SK-N-SH (cell line): ENCODE measurements at regions not wholly inside any gene's neighbourhood (a gene's known extent, or its start where the extent isn't known, plus 50 kb on each side); places are given as distances from the start of the nearest gene placed in this dataset.

Experiments used
- CTCF ChIA-PET: fragments of 300-600, 350-600 bp; formaldehyde crosslinking; extraction: SDS; loops from one replicate; lab custom pipeline; 2021; lab: Yijun Ruan, JAX
- POLR2A ChIA-PET: fragments of 350-600 bp; sonication (Branson Sonifier 250); formaldehyde crosslinking; extraction: SDS; loops from one replicate; lab custom pipeline; 2020; ENCODE audit warnings: antibody characterized with exemption, inconsistent platforms; lab: Yijun Ruan, JAX
- DNase-seq: peaks from one replicate; pipeline ENCODE4 v3.0.0; 2012
- H2AFZ ChIP-seq: fragments of 200-600 bp; sonication (generic); 2 replicates; pipeline ENCODE4 v1.8.1; 2016; ENCODE audit warnings: antibody characterized with exemption, mild to moderate bottlenecking, low read depth
- H3F3A ChIP-seq: fragments of 200-600 bp; sonication (generic); replicated peaks from 2 replicates; pipeline ENCODE3; 2016; ENCODE audit warnings: antibody characterized with exemption, mild to moderate bottlenecking; ENCODE audit not compliant: insufficient read depth
- H3K27ac ChIP-seq, 2 experiments: fragments of 200-500 bp in 1 of 2; fragments of 200-600 bp in 1 of 2; sonication (Bioruptor generic) in 1 of 2; sonication (generic), shearing (Covaris generic) in 1 of 2; 2 replicates each; pipeline versions ENCODE4 v1.5.1 to v1.6.1; 2014 to 2016; ENCODE audit warnings: low read depth in 2 of 2, inconsistent platforms in 1 of 2, low read length in 1 of 2, mild to moderate bottlenecking in 1 of 2, mixed read lengths in 1 of 2
- H3K27me3 ChIP-seq: fragments of 200-600 bp; sonication (generic), shearing (Covaris generic); 2 replicates; pipeline ENCODE4 v1.6.1; 2016; ENCODE audit warnings: mixed run types; ENCODE audit not compliant: insufficient read depth
- H3K36me3 ChIP-seq, 2 experiments: fragments of 200-500 bp in 1 of 2; fragments of 200-600 bp in 1 of 2; sonication (Bioruptor generic) in 1 of 2; sonication (generic) in 1 of 2; replicated peaks in 1 of 2; 2 replicates each; pipeline versions ENCODE3 to v1.5.1; 2014 to 2016; ENCODE audit warnings: low read length in 1 of 2, mild to moderate bottlenecking in 1 of 2; ENCODE audit not compliant: insufficient read depth in 2 of 2, control insufficient read depth in 1 of 2
- H3K4me1 ChIP-seq, 2 experiments: fragments of 200-500 bp in 1 of 2; fragments of 200-600 bp in 1 of 2; sonication (Bioruptor generic) in 1 of 2; sonication (generic), shearing (Covaris generic) in 1 of 2; 2 replicates each; pipeline versions ENCODE4 v1.5.1 to v1.6.1; 2014 to 2016; ENCODE audit warnings: low read depth in 1 of 2, low read length in 1 of 2, mixed run types in 1 of 2; ENCODE audit not compliant: insufficient read depth in 2 of 2, control insufficient read depth in 1 of 2
- H3K4me2 ChIP-seq: fragments of 200-600 bp; sonication (generic), shearing (Covaris generic); 2 replicates; pipeline ENCODE4 v1.6.1; 2017; ENCODE audit warnings: mixed run types
- H3K4me3 ChIP-seq, 2 experiments: fragments of 200-500 bp in 1 of 2; fragments of 200-600 bp in 1 of 2; sonication (Bioruptor generic) in 1 of 2; sonication (generic), shearing (Covaris generic) in 1 of 2; 2 replicates each; pipeline versions ENCODE4 v1.5.1 to v1.8.1; 2014 to 2016; ENCODE audit warnings: low read depth in 2 of 2, inconsistent platforms in 1 of 2, low read length in 1 of 2, mild to moderate bottlenecking in 1 of 2, mixed read lengths in 1 of 2, moderate library complexity in 1 of 2
- H3K79me2 ChIP-seq: fragments of 200-600 bp; sonication (generic); 2 replicates; pipeline ENCODE4 v1.8.1; 2017; ENCODE audit warnings: mild to moderate bottlenecking; ENCODE audit not compliant: insufficient read depth
- H3K9ac ChIP-seq: fragments of 200-600 bp; sonication (generic); 2 replicates; pipeline ENCODE4 v1.6.1; 2017; ENCODE audit warnings: mixed run types
- H3K9me2 ChIP-seq: fragments of 200-600 bp; sonication (generic); 2 replicates; pipeline ENCODE4 v1.6.1; 2017; ENCODE audit warnings: mixed run types
- H3K9me3 ChIP-seq: fragments of 200-600 bp; sonication (generic); 2 replicates; pipeline ENCODE4 v1.6.1; 2017; ENCODE audit warnings: mixed run types, mild to moderate bottlenecking, moderate library complexity
- H4K20me1 ChIP-seq: fragments of 200-600 bp; sonication (generic); 2 replicates; pipeline ENCODE4 v1.6.1; 2017; ENCODE audit warnings: mild to moderate bottlenecking, mixed run types; ENCODE audit not compliant: insufficient read depth
- CTCF ChIP-seq: fragments of 200-600 bp; sonication (generic); IDR thresholded peaks from 2 replicates; pipeline ENCODE4 v1.6.1; 2017; ENCODE audit warnings: antibody characterized with exemption, mild to moderate bottlenecking, moderate library complexity
- ELF1 ChIP-seq: IDR thresholded peaks from 2 replicates; pipeline ENCODE4 v1.4.0; 2012
- FOXJ3 ChIP-seq: sonication (generic); formaldehyde crosslinking; IDR thresholded peaks from 2 replicates; pipeline ENCODE4 v1.5.1; 2020; ENCODE audit warnings: mild to moderate bottlenecking, missing genetic modification reagents
- GABPA ChIP-seq: IDR thresholded peaks from 2 replicates; pipeline ENCODE4 v1.4.0; 2012; ENCODE audit warnings: low read depth, mild to moderate bottlenecking
- IRF3 ChIP-seq: fragments of 150-350 bp; IDR thresholded peaks from 2 replicates; pipeline ENCODE4 v1.6.1; 2016; ENCODE audit warnings: mild to moderate bottlenecking, low read depth, low read length
- MXI1 ChIP-seq: IDR thresholded peaks from 2 replicates; pipeline ENCODE4 v1.6.1; 2012; ENCODE audit warnings: mild to moderate bottlenecking, low read depth, low read length, improper control_type of control experiment
- POLR2AphosphoS5 ChIP-seq: IDR thresholded peaks from 2 replicates; pipeline ENCODE4 v1.6.1; 2012; ENCODE audit warnings: low read depth, low read length
- REST ChIP-seq: IDR thresholded peaks from 2 replicates; pipeline ENCODE4 v1.6.1; 2012; ENCODE audit warnings: mild to moderate bottlenecking, low read depth, low read length, moderate library complexity
- RFX5 ChIP-seq: IDR thresholded peaks from 2 replicates; pipeline ENCODE4 v1.6.1; 2012; ENCODE audit warnings: mild to moderate bottlenecking, improper control_type of control experiment, low read length
- SMC3 ChIP-seq: IDR thresholded peaks from 2 replicates; pipeline ENCODE4 v1.6.1; 2012; ENCODE audit warnings: low read depth, low read length, improper control_type of control experiment
- TCF12 ChIP-seq: IDR thresholded peaks from 2 replicates; pipeline ENCODE4 v1.4.0; 2012
- TEAD4 ChIP-seq: IDR thresholded peaks from 2 replicates; pipeline ENCODE4 v1.4.0; 2012; ENCODE audit warnings: mild to moderate bottlenecking, borderline replicate concordance; ENCODE audit not compliant: insufficient read depth
- YY1 ChIP-seq: IDR thresholded peaks from 2 replicates; pipeline ENCODE4 v1.4.0; 2012; ENCODE audit warnings: low read depth, mild to moderate bottlenecking
- WGBS: methylation state at CpG from one replicate; pipeline ENCODE4 v1.1.6; 2017; ENCODE audit warnings: low lambda C conversion rate; 5-methylcytosine and 5-hydroxymethylcytosine counted together

- Histone ChIP-seq H3K27ac (no peak overlapping the region; a peak in 1 of 4 replicates), H4K20me1 (no peaks in the 10 kb centered on the region), H3K4me3 (no peak overlapping the region), H3K4me1 (no peaks in the 10 kb centered on the region; a peak in 1 of 4 replicates), H3K9me3 (no peaks in the 10 kb centered on the region), H2AFZ (no peak overlapping the region), H3K27me3 (no peaks in the 10 kb centered on the region), H3K9me2 (no peaks in the 10 kb centered on the region), H3F3A (no peaks in the 10 kb centered on the region), H3K79me2 (no peaks in the 10 kb centered on the region), H3K36me3 (no peaks in the 10 kb centered on the region), H3K9ac (no peak overlapping the region), H3K4me2 (no peak overlapping the region)
- 16% methylated on average over 5 of the region's 5 CpGs for WGBS
- TF ChIP-seq ELF1 (no peak), IRF3 (no peak)
- ChIA-PET CTCF (interaction anchor here (1.1 kb wide), 1 partner anchor 25 kb away, joined by 3 read pairs; no protein-coding TSS in a partner anchor), POLR2A (no interaction called here)
- no peak for DNase-seq
These were observed 108.5 kb upstream of the CMC1 start for GRCh38 chr3:28132941-28133340.

GRCh38 chr3:28134198-28134597 lies 107.2 kb upstream of the CMC1 start:
- Histone ChIP-seq H3K9ac (no peak overlapping the region), H3K4me2 (no peak overlapping the region), H3K79me2 (no peaks in the 10 kb centered on the region), H3K27ac (no peak overlapping the region), H3K4me1 (no peaks in the 10 kb centered on the region; a peak in 1 of 4 replicates), H3K9me3 (no peaks in the 10 kb centered on the region), H3K9me2 (no peaks in the 10 kb centered on the region), H3K36me3 (no peaks in the 10 kb centered on the region), H4K20me1 (no peaks in the 10 kb centered on the region), H3K27me3 (no peaks in the 10 kb centered on the region), H3K4me3 (no peak overlapping the region), H3F3A (no peaks in the 10 kb centered on the region), H2AFZ (no peak overlapping the region)
- no peak for DNase-seq
- ChIA-PET POLR2A (no interaction called here), CTCF (no interaction called here)
- TF ChIP-seq TEAD4 = no peak
- no peak for TF ChIP-seq REST
- no peak for TF ChIP-seq YY1
- no peak for TF ChIP-seq TCF12
- TF ChIP-seq POLR2AphosphoS5 = no peak
- TF ChIP-seq ELF1 = no peak
- TF ChIP-seq IRF3 = no peak
- no peak for TF ChIP-seq CTCF
- TF ChIP-seq SMC3 = no peak
- no peak for TF ChIP-seq GABPA
- no peak for TF ChIP-seq MXI1
- no peak for TF ChIP-seq FOXJ3 (CRISPR knock-in tag)
- TF ChIP-seq RFX5 = no peak
- 22% methylated on average over 1 of the region's 1 CpG for WGBS
